ENCODE measurements at regions not wholly inside any gene's neighbourhood (a gene's known extent, or its start where the extent isn't known, plus 50 kb on each side); places are given as distances from the start of the nearest gene placed in this dataset.

DNA sequence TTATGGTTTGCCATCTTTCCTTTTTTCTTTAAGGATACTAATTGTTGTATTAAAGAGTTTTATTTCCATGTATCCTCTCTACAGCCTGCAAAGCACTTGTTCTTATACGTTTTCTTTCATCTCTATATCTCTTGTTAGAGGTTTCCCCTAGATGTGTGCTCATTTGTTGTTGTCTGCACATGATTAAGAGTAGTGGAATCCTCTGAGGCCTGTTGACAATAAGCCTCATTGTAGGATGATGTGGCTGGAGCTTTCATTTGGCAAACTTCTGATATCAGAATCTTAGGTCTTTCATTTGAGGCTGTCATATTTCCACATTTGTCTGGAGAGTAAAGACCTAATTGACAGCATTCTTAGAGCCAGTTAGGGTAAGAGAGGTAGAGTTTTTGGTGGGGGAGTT, 506.0 kb downstream of the DIPK2A start:
- no peaks in the 10 kb centered on the region for H3K4me1 Mint-ChIP-seq
- no peak overlapping the region for H3K9ac ChIP-seq (ENCODE audit: insufficient read depth, low read length, poor library complexity, severe bottlenecking)
- H3K4me1 ChIP-seq (ENCODE audit: control insufficient read depth in 1 of 2, insufficient read depth in 2 of 2, low read length in 2 of 2), result no peaks in the 10 kb centered on the region
- no peak overlapping the region for H3K4me3 Mint-ChIP-seq
- H2AFZ ChIP-seq (ENCODE audit: insufficient read depth, low read depth, low read length, poor library complexity, severe bottlenecking), result no peak overlapping the region
- H3K27me3 ChIP-seq (ENCODE audit: control insufficient read depth in 2 of 2, insufficient read depth in 2 of 2, low read length in 2 of 2), result no peaks in the 10 kb centered on the region
- H3K36me3 ChIP-seq (replicated peaks in 1 of 2; ENCODE audit: control insufficient read depth in 1 of 2, insufficient read depth in 2 of 2, low read length in 2 of 2), result no peaks in the 10 kb centered on the region
- intact Hi-C loops (cut with micrococcal nuclease), result no loop called here
- no peak overlapping the region for H3K4me2 ChIP-seq (replicated peaks; ENCODE audit: extremely low read depth, low read length, poor library complexity, severe bottlenecking)
- peaks cover 0 to 2% (median 0%) of the 10 kb centered on the region in 7 donors for H3K9me3 Mint-ChIP-seq
- DNase-seq, result no peak
- no peak for TF ChIP-seq CTCF (IDR thresholded peaks at IDR 0.05)
- no CpG with 5 or more reads among the region's 1 CpG for WGBS (ENCODE audit: insufficient coverage)
- H3K9me3 ChIP-seq (replicated peaks in 1 of 2; ENCODE audit: control insufficient read depth in 1 of 2, insufficient read depth in 1 of 2, low read length in 2 of 2), result no peaks in the 10 kb centered on the region
- H3K27ac Mint-ChIP-seq, result no peak overlapping the region
- no peaks in the 10 kb centered on the region for H3K27me3 Mint-ChIP-seq (ENCODE audit: low read depth in 3 of 3)
- no peaks in the 10 kb centered on the region for H3K36me3 Mint-ChIP-seq
- H3K79me2 ChIP-seq (ENCODE audit: insufficient read depth, low read length), result no peaks in the 10 kb centered on the region
- no peaks in the 10 kb centered on the region for H4K20me1 ChIP-seq (ENCODE audit: insufficient read depth, low read length)
- H3K4me3 ChIP-seq (replicated peaks in 1 of 3; ENCODE audit: low read depth in 2 of 3, low read length in 3 of 3), result no peak overlapping the region
- no peak overlapping the region for H3K27ac ChIP-seq (ENCODE audit: low read depth in 1 of 2, low read length in 2 of 2)

DNA sequence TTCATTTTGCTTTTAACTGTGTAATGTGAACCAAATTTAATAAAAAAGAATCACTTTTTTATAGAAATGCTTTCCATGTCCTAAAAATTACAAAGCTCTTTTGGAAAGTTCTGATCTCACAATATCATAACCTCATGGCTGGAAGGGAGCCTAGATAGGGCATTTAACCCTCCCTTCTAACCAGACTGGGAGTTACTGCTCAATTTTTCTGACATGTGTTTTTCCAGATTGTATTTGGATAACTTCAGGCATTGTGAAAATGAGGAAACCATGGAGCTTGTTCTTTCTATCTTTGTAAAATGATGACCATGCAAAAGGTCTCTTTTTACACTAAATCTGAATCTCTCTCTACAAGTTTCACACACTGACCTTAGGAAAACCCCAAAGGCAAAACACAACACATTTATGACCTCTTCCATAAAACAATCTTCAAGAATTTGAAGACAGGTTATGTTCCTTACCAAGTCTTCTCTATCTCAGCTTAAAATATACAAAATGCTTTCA, 508.8 kb downstream of the DIPK2A start:
- no peak overlapping the region for H3K4me2 ChIP-seq (replicated peaks; ENCODE audit: extremely low read depth, low read length, poor library complexity, severe bottlenecking)
- DNase-seq, result no peak
- no peaks in the 10 kb centered on the region for H4K20me1 ChIP-seq (ENCODE audit: insufficient read depth, low read length)
- H2AFZ ChIP-seq (ENCODE audit: insufficient read depth, low read depth, low read length, poor library complexity, severe bottlenecking), result no peak overlapping the region
- Mint-ChIP-seq H3K27ac (no peak overlapping the region), H3K4me1 (no peaks in the 10 kb centered on the region), H3K36me3 (no peaks in the 10 kb centered on the region), H3K4me3 (no peak overlapping the region), H3K9me3 (peaks cover 0 to 2% (median 0%) of the 10 kb centered on the region in 7 donors), H3K27me3 (ENCODE audit: low read depth in 3 of 3) (no peaks in the 10 kb centered on the region)
- intact Hi-C loops (cut with micrococcal nuclease), result no loop called here
- no peaks in the 10 kb centered on the region for H3K27me3 ChIP-seq (ENCODE audit: control insufficient read depth in 2 of 2, insufficient read depth in 2 of 2, low read length in 2 of 2)
- H3K4me1 ChIP-seq (ENCODE audit: control insufficient read depth in 1 of 2, insufficient read depth in 2 of 2, low read length in 2 of 2), result no peaks in the 10 kb centered on the region
- no peak overlapping the region for H3K27ac ChIP-seq (ENCODE audit: low read depth in 1 of 2, low read length in 2 of 2)
- H3K9me3 ChIP-seq (replicated peaks in 1 of 2; ENCODE audit: control insufficient read depth in 1 of 2, insufficient read depth in 1 of 2, low read length in 2 of 2), result no peaks in the 10 kb centered on the region
- no peaks in the 10 kb centered on the region for H3K36me3 ChIP-seq (replicated peaks in 1 of 2; ENCODE audit: control insufficient read depth in 1 of 2, insufficient read depth in 2 of 2, low read length in 2 of 2)
- no peak for TF ChIP-seq CTCF (IDR thresholded peaks at IDR 0.05)
- H3K79me2 ChIP-seq (ENCODE audit: insufficient read depth, low read length), result no peaks in the 10 kb centered on the region
- no peak overlapping the region for H3K4me3 ChIP-seq (replicated peaks in 1 of 3; ENCODE audit: low read depth in 2 of 3, low read length in 3 of 3)
- no peak overlapping the region for H3K9ac ChIP-seq (ENCODE audit: insufficient read depth, low read length, poor library complexity, severe bottlenecking)

Data from CD14-positive monocyte (primary cell).